Testis (tissue), 2 donors: ENCODE measurements at regions not wholly inside any gene's neighbourhood (a gene's known extent, or its start where the extent isn't known, plus 50 kb on each side); places are given as distances from the start of the nearest gene placed in this dataset.
"Not testable (repeated sequence)": the region's sequence is repeated elsewhere in the genome, so short reads cannot be mapped to it uniquely, and the experiment has no call there.

Source experiments
- DNase-seq: peaks from one replicate; pipeline ENCODE4 v3.0.0-alpha.2; 2019
- H3K27ac ChIP-seq, 2 donors: fragments of 200-600 bp; sonication (generic); one replicate each; pipeline ENCODE4 v1.5.1; 2019
- H3K27me3 ChIP-seq: fragments of 200-600 bp; sonication (generic); one replicate; pipeline ENCODE4 v1.5.1; 2019
- H3K36me3 ChIP-seq: fragments of 200-600 bp; sonication (generic); one replicate; pipeline ENCODE4 v1.5.1; 2017; ENCODE audit warnings: low read depth; ENCODE audit errors: missing control alignments
- H3K4me1 ChIP-seq: fragments of 200-600 bp; sonication (generic); one replicate; pipeline ENCODE4 v1.5.1; 2019
- H3K4me3 ChIP-seq, 2 donors: fragments of 200-600 bp; sonication (generic); one replicate each; pipeline ENCODE4 v1.5.1; 2017 to 2019
- H3K9me3 ChIP-seq: fragments of 200-600 bp; sonication (generic); one replicate; pipeline ENCODE4 v1.5.1; 2017
- CTCF ChIP-seq, 3 experiments: fragments of 450-650 bp in 2 of 3; fragments of 200-600 bp in 1 of 3; sonication (generic) in 1 of 3; IDR thresholded peaks; one replicate each; pipeline ENCODE4 v1.5.1; 2016 to 2019; ENCODE audit warnings: antibody characterized with exemption in 3 of 3, mild to moderate bottlenecking in 2 of 3, moderate library complexity in 1 of 3
- POLR2A ChIP-seq: fragments of 450-650 bp; IDR thresholded peaks from one replicate; pipeline ENCODE4 v1.6.1; 2017; ENCODE audit warnings: antibody characterized with exemption, mild to moderate bottlenecking, moderate library complexity
- WGBS, 2 donors: methylation state at CpG; one replicate each; pipeline ENCODE4 v1.1.5; 2018; 5-methylcytosine and 5-hydroxymethylcytosine counted together
- intact Hi-C: fragments of 100-400 bp; cut with DNase I; formaldehyde crosslinking; loops from one replicate; pipeline ENCODE4 v1.15.1; 2023; ENCODE audit warnings: low total_unique reads

GRCh38 chr3:128547368-128547987 lies 54.5 kb upstream of the GATA2 start:
- TF ChIP-seq POLR2A (no peak), CTCF (IDR thresholded peaks at IDR 0.05) (no peak)
- H3K27me3 ChIP-seq: no peaks in the 10 kb centered on the region
- H3K27ac ChIP-seq: no peak overlapping the region
- H3K4me3 ChIP-seq: no peak overlapping the region
- 73 to 74% methylated on average over 4 to 10 of the region's 10 CpGs for WGBS, 2 donors
- intact Hi-C loops: no loop called here
- no peak for DNase-seq
- H3K36me3 ChIP-seq: no peaks in the 10 kb centered on the region
- H3K9me3 ChIP-seq: no peaks in the 10 kb centered on the region
- H3K4me1 ChIP-seq: no peaks in the 10 kb centered on the region

GRCh38 chr3:128546646-128547045 lies 53.6 kb upstream of the GATA2 start:
- intact Hi-C loops: no loop called here
- Histone ChIP-seq H3K9me3 (no peaks in the 10 kb centered on the region), H3K4me3 (no peak overlapping the region), H3K27ac (no peak overlapping the region), H3K27me3 (no peaks in the 10 kb centered on the region), H3K36me3 (no peaks in the 10 kb centered on the region), H3K4me1 (no peaks in the 10 kb centered on the region)
- DNase-seq: no peak
- WGBS, 2 donors: 66 to 70% methylated on average over 5 of the region's 5 CpGs
- TF ChIP-seq POLR2A (no peak), CTCF (IDR thresholded peaks at IDR 0.05) (no peak)

- Histone ChIP-seq H3K27me3 (no peaks in the 10 kb centered on the region), H3K4me1 (no peaks in the 10 kb centered on the region), H3K4me3 (no peak overlapping the region), H3K36me3 (no peaks in the 10 kb centered on the region), H3K27ac (no peak overlapping the region), H3K9me3 (no peaks in the 10 kb centered on the region)
- no peak for DNase-seq
- 92 to 93% methylated on average over 8 of the region's 8 CpGs for WGBS, 2 donors
- no peak for TF ChIP-seq CTCF (IDR thresholded peaks at IDR 0.05)
- intact Hi-C loops: no loop called here
These were observed 52.2 kb upstream of the GATA2 start for GRCh38 chr3:128545120-128545752.

- Histone ChIP-seq H3K9me3 (no peaks in the 10 kb centered on the region), H3K27ac (no peak overlapping the region), H3K4me1 (no peaks in the 10 kb centered on the region), H3K36me3 (no peaks in the 10 kb centered on the region), H3K27me3 (no peaks in the 10 kb centered on the region), H3K4me3 (no peak overlapping the region)
- DNase-seq: no peak
- TF ChIP-seq POLR2A (no peak), CTCF (IDR thresholded peaks at IDR 0.05) (no peak)
- intact Hi-C loops: no loop called here
These were observed 51.2 kb upstream of the GATA2 start for GRCh38 chr3:128544190-128544589.

- WGBS, 2 donors: 88 to 93% methylated on average over 6 of the region's 6 CpGs
- intact Hi-C loops, DNase-seq, H3K9me3 ChIP-seq, H3K4me1 ChIP-seq, H3K27me3 ChIP-seq, H3K4me3 ChIP-seq, H3K27ac ChIP-seq, H3K36me3 ChIP-seq: not testable (repeated sequence)
These were observed 50.7 kb upstream of the GATA2 start for GRCh38 chr3:128543570-128544174.
